ENCODE measurements at regions not wholly inside any gene's neighbourhood (a gene's known extent, or its start where the extent isn't known, plus 50 kb on each side); places are given as distances from the start of the nearest gene placed in this dataset.

DNA sequence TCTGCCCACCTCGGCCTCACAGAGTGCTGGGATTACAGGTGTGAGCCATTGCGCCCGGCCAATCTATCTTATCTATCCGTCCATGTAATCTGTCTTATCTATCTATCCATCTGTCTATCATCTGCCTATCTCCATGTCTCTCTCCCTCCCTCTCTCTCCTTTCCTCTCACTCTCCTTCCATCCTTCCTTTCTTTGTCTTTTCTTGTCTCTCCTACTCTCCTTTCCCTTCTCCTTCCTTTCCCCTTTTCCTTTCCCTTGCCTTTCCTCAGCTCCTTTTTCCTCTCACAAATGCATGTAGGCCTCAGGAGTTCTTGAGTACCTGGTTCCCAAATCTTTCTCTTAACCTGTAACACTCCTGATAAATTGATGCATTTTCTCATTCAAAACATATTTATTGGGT is 89.3 kb upstream of the WSCD2 start:
- H3K4me3 ChIP-seq (ENCODE audit: low read depth in 1 of 3, low read length in 3 of 3), result no peak overlapping the region
- WGBS, result 71% methylated on average over 4 of the region's 4 CpGs
- TF ChIP-seq SP1 (IDR thresholded peaks at IDR 0.05), result no peak
- no peak for TF ChIP-seq TAF1 (conservative IDR thresholded peaks at IDR 0.05)
- TF ChIP-seq, protein P1, sequence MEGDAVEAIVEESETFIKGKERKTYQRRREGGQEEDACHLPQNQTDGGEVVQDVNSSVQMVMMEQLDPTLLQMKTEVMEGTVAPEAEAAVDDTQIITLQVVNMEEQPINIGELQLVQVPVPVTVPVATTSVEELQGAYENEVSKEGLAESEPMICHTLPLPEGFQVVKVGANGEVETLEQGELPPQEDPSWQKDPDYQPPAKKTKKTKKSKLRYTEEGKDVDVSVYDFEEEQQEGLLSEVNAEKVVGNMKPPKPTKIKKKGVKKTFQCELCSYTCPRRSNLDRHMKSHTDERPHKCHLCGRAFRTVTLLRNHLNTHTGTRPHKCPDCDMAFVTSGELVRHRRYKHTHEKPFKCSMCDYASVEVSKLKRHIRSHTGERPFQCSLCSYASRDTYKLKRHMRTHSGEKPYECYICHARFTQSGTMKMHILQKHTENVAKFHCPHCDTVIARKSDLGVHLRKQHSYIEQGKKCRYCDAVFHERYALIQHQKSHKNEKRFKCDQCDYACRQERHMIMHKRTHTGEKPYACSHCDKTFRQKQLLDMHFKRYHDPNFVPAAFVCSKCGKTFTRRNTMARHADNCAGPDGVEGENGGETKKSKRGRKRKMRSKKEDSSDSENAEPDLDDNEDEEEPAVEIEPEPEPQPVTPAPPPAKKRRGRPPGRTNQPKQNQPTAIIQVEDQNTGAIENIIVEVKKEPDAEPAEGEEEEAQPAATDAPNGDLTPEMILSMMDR (IDR thresholded peaks at IDR 0.05; ENCODE audit: low read depth, low read length, missing input control), result no peak
- no peak for TF ChIP-seq EGR1 (IDR thresholded peaks at IDR 0.05; ENCODE audit: low read depth in 2 of 2)
- TF ChIP-seq YY1 (IDR thresholded peaks at IDR 0.05), result no peak
- TF ChIP-seq, protein P2, sequence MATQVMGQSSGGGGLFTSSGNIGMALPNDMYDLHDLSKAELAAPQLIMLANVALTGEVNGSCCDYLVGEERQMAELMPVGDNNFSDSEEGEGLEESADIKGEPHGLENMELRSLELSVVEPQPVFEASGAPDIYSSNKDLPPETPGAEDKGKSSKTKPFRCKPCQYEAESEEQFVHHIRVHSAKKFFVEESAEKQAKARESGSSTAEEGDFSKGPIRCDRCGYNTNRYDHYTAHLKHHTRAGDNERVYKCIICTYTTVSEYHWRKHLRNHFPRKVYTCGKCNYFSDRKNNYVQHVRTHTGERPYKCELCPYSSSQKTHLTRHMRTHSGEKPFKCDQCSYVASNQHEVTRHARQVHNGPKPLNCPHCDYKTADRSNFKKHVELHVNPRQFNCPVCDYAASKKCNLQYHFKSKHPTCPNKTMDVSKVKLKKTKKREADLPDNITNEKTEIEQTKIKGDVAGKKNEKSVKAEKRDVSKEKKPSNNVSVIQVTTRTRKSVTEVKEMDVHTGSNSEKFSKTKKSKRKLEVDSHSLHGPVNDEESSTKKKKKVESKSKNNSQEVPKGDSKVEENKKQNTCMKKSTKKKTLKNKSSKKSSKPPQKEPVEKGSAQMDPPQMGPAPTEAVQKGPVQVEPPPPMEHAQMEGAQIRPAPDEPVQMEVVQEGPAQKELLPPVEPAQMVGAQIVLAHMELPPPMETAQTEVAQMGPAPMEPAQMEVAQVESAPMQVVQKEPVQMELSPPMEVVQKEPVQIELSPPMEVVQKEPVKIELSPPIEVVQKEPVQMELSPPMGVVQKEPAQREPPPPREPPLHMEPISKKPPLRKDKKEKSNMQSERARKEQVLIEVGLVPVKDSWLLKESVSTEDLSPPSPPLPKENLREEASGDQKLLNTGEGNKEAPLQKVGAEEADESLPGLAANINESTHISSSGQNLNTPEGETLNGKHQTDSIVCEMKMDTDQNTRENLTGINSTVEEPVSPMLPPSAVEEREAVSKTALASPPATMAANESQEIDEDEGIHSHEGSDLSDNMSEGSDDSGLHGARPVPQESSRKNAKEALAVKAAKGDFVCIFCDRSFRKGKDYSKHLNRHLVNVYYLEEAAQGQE (IDR thresholded peaks at IDR 0.05), result no peak
- no peak for TF ChIP-seq HNF4A (conservative IDR thresholded peaks at IDR 0.05)
- no peak for TF ChIP-seq RAD21 (IDR thresholded peaks at IDR 0.05)
- no peak for TF ChIP-seq ZBTB33 (IDR thresholded peaks at IDR 0.05)
- TF ChIP-seq GABPA (IDR thresholded peaks at IDR 0.05 in 1 of 2, conservative IDR thresholded peaks at IDR 0.05 in 1 of 2), result no peak
- TF ChIP-seq RXRA (IDR thresholded peaks at IDR 0.05), result no peak
- TF ChIP-seq MAX (IDR thresholded peaks at IDR 0.05), result no peak
- no peak for TF ChIP-seq FOXA1 (IDR thresholded peaks at IDR 0.05)
- TF ChIP-seq, protein P3, sequence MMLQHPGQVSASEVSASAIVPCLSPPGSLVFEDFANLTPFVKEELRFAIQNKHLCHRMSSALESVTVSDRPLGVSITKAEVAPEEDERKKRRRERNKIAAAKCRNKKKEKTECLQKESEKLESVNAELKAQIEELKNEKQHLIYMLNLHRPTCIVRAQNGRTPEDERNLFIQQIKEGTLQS (IDR thresholded peaks at IDR 0.05), result no peak
- no peak overlapping the region for H3K9ac ChIP-seq (ENCODE audit: low read depth in 1 of 2, low read length in 2 of 2)
- no peaks in the 10 kb centered on the region for H3K9me3 ChIP-seq (ENCODE audit: control insufficient read depth in 4 of 4, low read length in 3 of 4)
- H3K27me3 ChIP-seq (ENCODE audit: control insufficient read depth in 4 of 4, insufficient read depth in 4 of 4, low read length in 3 of 4), result no peaks in the 10 kb centered on the region
- H3K36me3 ChIP-seq (ENCODE audit: control insufficient read depth in 4 of 4, insufficient read depth in 3 of 4, low read depth in 1 of 4, low read length in 3 of 4), result no peaks in the 10 kb centered on the region
- H3K27ac ChIP-seq (ENCODE audit: low read depth in 1 of 2, low read length in 2 of 2), result no peak overlapping the region
- no peaks in the 10 kb centered on the region for H3K4me1 ChIP-seq (ENCODE audit: control insufficient read depth in 4 of 4, insufficient read depth in 4 of 4, low read length in 3 of 4)
- DNase-seq (ENCODE audit: low spot score), result no peak

- H3K4me3 ChIP-seq (ENCODE audit: low read depth in 1 of 3, low read length in 3 of 3), result no peak overlapping the region
- no peak overlapping the region for H3K9ac ChIP-seq (ENCODE audit: low read depth in 1 of 2, low read length in 2 of 2)
- no peak for TF ChIP-seq RAD21 (IDR thresholded peaks at IDR 0.05)
- no peak for TF ChIP-seq YY1 (IDR thresholded peaks at IDR 0.05)
- no peaks in the 10 kb centered on the region for H3K36me3 ChIP-seq (ENCODE audit: control insufficient read depth in 4 of 4, insufficient read depth in 3 of 4, low read depth in 1 of 4, low read length in 3 of 4)
- peaks cover 0 to 2% (median 0%) of the 10 kb centered on the region in 4 donors for H3K27me3 ChIP-seq (ENCODE audit: control insufficient read depth in 4 of 4, insufficient read depth in 4 of 4, low read length in 3 of 4)
- no peaks in the 10 kb centered on the region for H3K4me1 ChIP-seq (ENCODE audit: control insufficient read depth in 4 of 4, insufficient read depth in 4 of 4, low read length in 3 of 4)
- WGBS, result 56% methylated on average over 2 of the region's 2 CpGs
- H3K9me3 ChIP-seq (ENCODE audit: control insufficient read depth in 4 of 4, low read length in 3 of 4), result no peaks in the 10 kb centered on the region
- DNase-seq (ENCODE audit: low spot score), result no peak
- no peak overlapping the region for H3K27ac ChIP-seq (ENCODE audit: low read depth in 1 of 2, low read length in 2 of 2)
Observed at GRCh38 chr12:108040947-108041346, 88.1 kb upstream of the WSCD2 start.
